SJSA1 (cell line): ENCODE measurements at regions not wholly inside any gene's neighbourhood (a gene's known extent, or its start where the extent isn't known, plus 50 kb on each side); places are given as distances from the start of the nearest gene placed in this dataset.
"Not testable (repeated sequence)": the region's sequence is repeated elsewhere in the genome, so short reads cannot be mapped to it uniquely, and the experiment has no call there.

Experiments used
- DNase-seq, 2 experiments: peaks; one replicate each; pipeline ENCODE4 v3.0.0-alpha.2; 2015 to 2020; ENCODE audit warnings: low spot score in 2 of 2, low read depth in 1 of 2
- H3K27ac ChIP-seq: fragments of 250-450 bp; sonication (Bioruptor Pico); 2 replicates; pipeline ENCODE4 v1.5.1; 2020; ENCODE audit warnings: mild to moderate bottlenecking, moderate library complexity
- H3K27me3 ChIP-seq: fragments of 250-450 bp; sonication (Bioruptor Pico); replicated peaks from 2 replicates; pipeline ENCODE4 v1.5.1; 2020; ENCODE audit warnings: mild to moderate bottlenecking, moderate library complexity
- H3K36me3 ChIP-seq: fragments of 250-450 bp; sonication (Bioruptor Pico); 2 replicates; pipeline ENCODE4 v1.5.1; 2020; ENCODE audit warnings: mild to moderate bottlenecking
- H3K4me1 ChIP-seq: fragments of 250-450 bp; sonication (Bioruptor Pico); replicated peaks from 2 replicates; pipeline ENCODE4 v1.6.1; 2021; ENCODE audit warnings: mild to moderate bottlenecking
- H3K4me3 ChIP-seq: fragments of 250-450 bp; sonication (Bioruptor Pico); 2 replicates; pipeline ENCODE4 v1.5.1; 2020; ENCODE audit warnings: mild to moderate bottlenecking
- H3K9me3 ChIP-seq: fragments of 250-450 bp; sonication (Bioruptor Pico); replicated peaks from 2 replicates; pipeline ENCODE4 v1.5.1; 2020; ENCODE audit warnings: mild to moderate bottlenecking

DNA sequence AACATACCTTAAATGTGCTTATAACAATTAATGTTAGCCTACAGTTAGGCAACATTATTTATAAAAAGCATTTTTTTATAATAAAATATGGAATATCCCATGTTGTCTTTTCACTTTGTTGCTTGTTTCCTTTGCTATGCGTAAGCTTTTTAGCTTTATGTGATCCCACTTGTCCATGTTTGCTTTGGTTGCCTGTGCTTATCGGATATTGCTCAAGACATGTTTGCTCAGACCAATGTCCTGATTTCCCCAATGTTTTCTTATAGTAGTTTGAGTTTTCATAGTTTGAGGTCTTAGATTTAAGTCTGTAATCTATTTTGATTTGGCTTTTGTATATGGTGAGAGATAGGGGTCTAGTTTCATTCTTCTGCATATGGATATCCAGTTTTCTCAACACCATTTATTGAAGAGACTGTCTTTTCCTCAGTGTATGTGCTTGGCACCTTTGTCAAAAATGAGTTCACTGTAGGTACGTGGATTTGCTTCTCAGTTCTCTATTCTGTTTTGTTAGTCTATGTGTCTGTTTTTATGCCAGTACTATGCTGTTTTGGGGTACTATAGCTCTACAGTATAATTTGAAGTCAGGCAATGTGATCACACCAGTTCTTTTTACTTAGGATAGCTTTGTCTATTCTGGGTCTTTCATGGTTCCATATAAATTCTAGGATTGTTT, 592.7 kb upstream of the SEMA6D start:
- Histone ChIP-seq H3K27ac (no peak overlapping the region), H3K9me3 (no peaks in the 10 kb centered on the region; the same call in 1 of the 2 replicates), H3K4me3 (no peak overlapping the region), H3K36me3 (no peaks in the 10 kb centered on the region), H3K4me1 (no peaks in the 10 kb centered on the region), H3K27me3 (no peaks in the 10 kb centered on the region)
- DNase-seq = no peak

- H3K4me3 ChIP-seq = no peak overlapping the region
- DNase-seq = no peak
- no peaks in the 10 kb centered on the region for H3K27me3 ChIP-seq
- no peaks in the 10 kb centered on the region for H3K4me1 ChIP-seq
- H3K36me3 ChIP-seq = no peaks in the 10 kb centered on the region
- no peaks in the 10 kb centered on the region for H3K9me3 ChIP-seq
- H3K27ac ChIP-seq = no peak overlapping the region
Observed at GRCh38 chr15:47129033-47129432, 588.3 kb upstream of the SEMA6D start.

- not testable (repeated sequence) for H3K27ac ChIP-seq, H3K27me3 ChIP-seq, H3K9me3 ChIP-seq, H3K36me3 ChIP-seq, DNase-seq, H3K4me1 ChIP-seq, H3K4me3 ChIP-seq
Observed at GRCh38 chr15:47131450-47131849, 585.9 kb upstream of the SEMA6D start.

DNA sequence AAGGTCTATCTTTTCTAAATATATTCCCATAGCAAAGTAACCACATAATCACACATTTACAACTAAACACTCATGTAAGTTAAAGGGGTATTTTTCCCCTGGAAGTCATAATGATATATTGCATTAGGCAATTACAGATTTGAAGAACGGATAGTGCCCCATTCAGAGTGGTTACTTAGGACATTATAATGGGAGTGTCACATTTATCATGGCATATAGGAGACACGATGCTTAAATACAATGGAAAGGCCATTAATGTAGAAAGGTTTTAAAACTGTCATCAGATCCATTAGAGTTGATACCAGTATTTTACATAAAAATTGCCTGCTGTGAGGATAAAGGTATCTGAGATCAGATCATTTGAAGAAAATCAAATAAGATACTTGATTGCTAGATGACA, 582.0 kb upstream of the SEMA6D start:
- Histone ChIP-seq H3K27me3 (no peaks in the 10 kb centered on the region), H3K4me1 (no peaks in the 10 kb centered on the region), H3K27ac (no peak overlapping the region), H3K4me3 (no peak overlapping the region), H3K9me3 (no peaks in the 10 kb centered on the region), H3K36me3 (no peaks in the 10 kb centered on the region)
- no peak for DNase-seq

GRCh38 chr15:47136236-47136635, 581.1 kb upstream of the SEMA6D start:
- no peaks in the 10 kb centered on the region for H3K36me3 ChIP-seq
- no peak overlapping the region for H3K27ac ChIP-seq
- no peak overlapping the region for H3K4me3 ChIP-seq
- H3K27me3 ChIP-seq = no peaks in the 10 kb centered on the region
- no peaks in the 10 kb centered on the region for H3K4me1 ChIP-seq
- no peak for DNase-seq
- no peaks in the 10 kb centered on the region for H3K9me3 ChIP-seq

DNA sequence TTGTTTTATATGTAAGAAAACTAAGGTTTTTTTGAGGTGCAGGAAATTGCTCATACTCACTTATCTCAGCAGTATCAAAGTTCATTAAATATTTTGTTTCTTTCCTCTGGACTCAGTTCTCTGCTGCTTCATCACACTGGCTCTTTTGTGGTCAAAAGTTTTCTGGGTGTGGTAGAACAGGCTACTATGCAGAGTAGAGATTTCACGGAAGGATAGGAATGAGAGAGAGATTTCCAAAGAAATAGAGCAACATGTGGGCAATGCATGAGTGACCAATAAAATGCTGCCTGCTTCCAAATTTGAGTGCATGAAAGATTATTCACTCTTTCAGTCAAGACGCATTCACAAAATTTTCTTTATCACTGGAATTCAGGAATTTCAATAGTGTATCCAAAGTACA, 577.3 kb upstream of the SEMA6D start:
- DNase-seq = no peak
- no peaks in the 10 kb centered on the region for H3K9me3 ChIP-seq
- no peak overlapping the region for H3K27ac ChIP-seq
- no peak overlapping the region for H3K4me3 ChIP-seq
- no peaks in the 10 kb centered on the region for H3K36me3 ChIP-seq
- no peaks in the 10 kb centered on the region for H3K4me1 ChIP-seq
- H3K27me3 ChIP-seq = no peaks in the 10 kb centered on the region

DNA sequence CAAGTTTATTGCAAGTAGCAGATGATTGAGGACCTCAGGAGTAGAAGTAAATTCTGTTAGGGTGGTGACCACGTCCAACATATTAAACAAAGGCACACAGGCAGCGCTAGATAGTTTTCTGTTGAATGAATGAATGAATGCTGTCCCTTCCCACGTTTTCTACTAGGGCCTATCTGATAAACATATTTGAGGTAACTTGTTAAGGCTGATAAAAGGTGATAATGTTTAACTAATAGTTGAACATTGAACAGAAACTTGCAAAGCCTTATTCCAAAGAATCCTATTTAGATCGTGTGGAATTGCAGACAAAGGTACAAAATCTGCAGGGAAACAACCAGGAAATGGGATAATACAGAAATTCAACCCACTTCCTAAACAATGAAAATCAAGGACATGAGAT, 559.5 kb upstream of the SEMA6D start:
- no peaks in the 10 kb centered on the region; the same call in 1 of the 2 replicates for H3K9me3 ChIP-seq
- no peaks in the 10 kb centered on the region for H3K36me3 ChIP-seq
- DNase-seq = no peak
- no peak overlapping the region for H3K4me3 ChIP-seq
- H3K4me1 ChIP-seq = no peaks in the 10 kb centered on the region
- no peak overlapping the region for H3K27ac ChIP-seq
- H3K27me3 ChIP-seq = no peaks in the 10 kb centered on the region

DNA sequence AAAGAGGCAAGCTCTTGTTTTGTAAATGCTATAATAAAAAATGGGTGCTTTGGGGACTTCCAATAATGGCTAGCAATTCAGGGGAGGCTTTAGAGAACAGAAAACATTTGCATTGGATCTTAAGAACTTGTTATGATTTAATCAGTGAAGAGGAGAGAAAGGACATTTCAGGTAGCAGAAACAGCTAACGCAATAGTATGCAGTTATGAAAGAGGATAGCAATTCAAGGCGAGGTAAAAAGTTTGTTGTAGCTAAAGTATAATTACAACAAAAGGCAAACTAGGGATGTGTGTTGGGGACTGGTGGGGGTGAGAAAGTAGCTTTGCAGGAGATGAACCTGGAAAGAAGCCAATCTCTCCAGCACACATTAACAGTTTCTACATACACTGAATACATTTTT, 558.7 kb upstream of the SEMA6D start:
- H3K4me3 ChIP-seq = no peak overlapping the region
- no peaks in the 10 kb centered on the region; the same call in 1 of the 2 replicates for H3K9me3 ChIP-seq
- H3K4me1 ChIP-seq = no peaks in the 10 kb centered on the region
- H3K36me3 ChIP-seq = no peaks in the 10 kb centered on the region
- no peak overlapping the region for H3K27ac ChIP-seq
- DNase-seq = no peak
- no peaks in the 10 kb centered on the region for H3K27me3 ChIP-seq

DNA sequence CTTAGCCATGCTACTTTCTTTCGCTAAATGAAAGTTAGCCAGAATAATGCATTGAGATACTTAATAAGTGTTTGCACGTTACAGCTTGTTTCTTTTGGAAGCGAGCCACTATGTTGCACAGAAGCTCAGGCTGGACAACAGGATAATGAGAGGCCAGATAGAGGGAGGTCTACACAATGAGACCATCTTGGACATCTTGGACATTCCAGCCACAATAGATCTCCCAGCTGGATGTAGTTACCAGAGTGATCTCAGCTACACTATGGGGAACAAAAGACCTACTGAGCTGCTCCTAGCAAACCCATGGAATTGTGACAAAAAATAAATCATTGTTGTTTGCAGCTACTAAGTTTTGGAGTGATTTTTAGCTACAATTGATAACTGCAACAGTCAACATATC, 540.1 kb upstream of the SEMA6D start:
- DNase-seq = no peak
- H3K36me3 ChIP-seq = no peaks in the 10 kb centered on the region
- no peaks in the 10 kb centered on the region for H3K27me3 ChIP-seq
- H3K4me1 ChIP-seq = no peaks in the 10 kb centered on the region
- H3K27ac ChIP-seq = no peak overlapping the region
- H3K9me3 ChIP-seq = no peaks in the 10 kb centered on the region
- H3K4me3 ChIP-seq = no peak overlapping the region

- H3K9me3 ChIP-seq = no peaks in the 10 kb centered on the region
- no peak overlapping the region for H3K4me3 ChIP-seq
- no peaks in the 10 kb centered on the region; the same call in none of the 2 replicates for H3K4me1 ChIP-seq
- no peak overlapping the region for H3K27ac ChIP-seq
- no peak for DNase-seq
- no peaks in the 10 kb centered on the region for H3K36me3 ChIP-seq
- H3K27me3 ChIP-seq = peaks cover 17% of the 10 kb centered on the region
Observed at GRCh38 chr15:47179988-47180387, 537.3 kb upstream of the SEMA6D start.

DNA sequence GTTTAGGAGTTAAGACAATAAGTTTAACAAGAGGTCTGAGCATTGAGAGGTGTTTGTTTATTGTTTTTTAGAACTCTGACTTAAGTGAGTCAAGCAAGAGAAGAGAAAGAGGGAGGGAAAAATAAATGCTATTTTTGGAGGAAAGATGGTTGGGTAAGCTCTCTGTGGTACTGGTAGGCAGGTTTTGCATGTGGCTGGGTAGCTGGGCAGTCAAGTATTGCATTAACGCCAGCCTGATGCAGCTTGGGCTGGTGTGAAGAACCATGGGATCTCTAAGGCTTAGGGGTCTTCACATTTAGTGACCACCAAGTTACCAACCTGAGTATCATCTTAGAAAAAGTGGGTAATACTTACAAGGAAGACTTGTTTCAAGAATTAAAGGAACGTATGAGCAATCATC, 534.5 kb upstream of the SEMA6D start:
- peaks cover 25% of the 10 kb centered on the region for H3K27me3 ChIP-seq
- no peaks in the 10 kb centered on the region; the same call in none of the 2 replicates for H3K4me1 ChIP-seq
- H3K4me3 ChIP-seq = no peak overlapping the region
- no peak for DNase-seq
- H3K36me3 ChIP-seq = no peaks in the 10 kb centered on the region
- H3K9me3 ChIP-seq = no peaks in the 10 kb centered on the region
- no peak overlapping the region for H3K27ac ChIP-seq

DNA sequence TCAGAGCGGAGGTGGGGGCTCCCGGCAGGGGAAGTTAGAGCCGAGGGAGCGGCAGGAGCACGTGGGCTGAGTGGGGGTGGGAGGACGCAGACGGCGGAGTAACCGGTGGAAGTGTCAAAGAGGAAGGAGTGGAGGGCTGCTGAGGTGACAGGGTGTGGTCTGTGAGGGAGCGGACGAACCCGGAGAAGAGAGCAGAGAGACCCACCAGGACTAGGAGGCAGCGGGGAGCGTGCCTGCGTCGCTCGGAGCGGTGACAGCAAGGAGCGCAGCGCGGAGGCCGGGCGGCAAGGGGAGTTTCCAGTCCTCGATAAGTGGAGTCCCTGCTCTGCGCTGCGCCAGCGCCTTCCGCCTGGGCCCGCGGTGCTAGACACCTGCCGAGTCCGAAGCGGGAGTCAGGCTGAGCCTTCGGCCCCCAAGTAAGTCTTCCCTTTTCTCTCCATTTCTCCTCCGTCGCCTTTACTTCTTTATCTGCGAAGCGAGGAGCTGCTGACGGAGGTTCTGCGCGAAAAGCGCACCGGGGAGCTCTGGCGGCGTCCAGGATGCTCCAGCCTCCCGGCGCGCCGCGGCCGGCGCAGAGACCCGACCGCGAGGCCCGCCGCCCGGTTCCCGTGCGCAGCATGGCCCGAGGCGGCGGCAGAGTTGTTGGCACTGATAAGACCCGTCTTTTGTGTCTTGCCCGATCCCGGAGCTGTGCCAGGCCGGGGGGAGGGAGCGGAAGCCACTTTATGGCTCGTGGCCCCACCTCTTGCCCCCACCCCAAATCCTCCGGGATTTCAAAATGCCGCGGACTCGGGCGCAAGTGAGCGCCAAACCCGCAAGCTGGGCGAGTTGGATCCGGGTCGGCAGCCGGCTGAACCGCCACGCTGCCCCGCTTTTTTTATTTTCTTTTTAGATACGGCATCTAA, 533.0 kb upstream of the SEMA6D start:
- H3K36me3 ChIP-seq = no peaks in the 10 kb centered on the region
- H3K9me3 ChIP-seq = no peaks in the 10 kb centered on the region
- no peaks in the 10 kb centered on the region; the same call in none of the 2 replicates for H3K4me1 ChIP-seq
- H3K27ac ChIP-seq = no peak overlapping the region
- H3K27me3 ChIP-seq = peaks cover 25% of the 10 kb centered on the region
- DNase-seq = no peak
- peak overlapping the region; percentile 14 for H3K4me3 ChIP-seq

- H3K9me3 ChIP-seq = no peaks in the 10 kb centered on the region
- H3K4me3 ChIP-seq = peak overlapping the region; percentile 14
- H3K27me3 ChIP-seq = peaks cover 25% of the 10 kb centered on the region
- no peak for DNase-seq
- no peak overlapping the region for H3K27ac ChIP-seq
- no peaks in the 10 kb centered on the region; the same call in none of the 2 replicates for H3K4me1 ChIP-seq
- H3K36me3 ChIP-seq = no peaks in the 10 kb centered on the region
Observed at GRCh38 chr15:47184908-47185801, 532.1 kb upstream of the SEMA6D start.
